Fibroblast of the aortic adventitia (primary cell): ENCODE measurements at regions not wholly inside any gene's neighbourhood (a gene's known extent, or its start where the extent isn't known, plus 50 kb on each side); places are given as distances from the start of the nearest gene placed in this dataset.

Source experiments
- DNase-seq: peaks from one replicate; pipeline ENCODE4 v3.0.0-alpha.2; 2010; ENCODE audit warnings: low read depth
- H3K4me3 ChIP-seq: 2 replicates; pipeline ENCODE4 v1.5.1; 2011; ENCODE audit warnings: low read depth, mild to moderate bottlenecking, control low read depth, low read length, moderate library complexity
- CTCF ChIP-seq: IDR thresholded peaks from 2 replicates; pipeline ENCODE4 v1.5.1; 2011; ENCODE audit warnings: mild to moderate bottlenecking, low read length, control low read depth, inconsistent platforms; ENCODE audit not compliant: insufficient read depth

GRCh38 chr4:33532821-33533220, 2711.5 kb downstream of the ARAP2 start:
- no peak for DNase-seq
- no peak for TF ChIP-seq CTCF
- no peak overlapping the region for H3K4me3 ChIP-seq

GRCh38 chr4:33536898-33537297, 2707.4 kb downstream of the ARAP2 start:
- TF ChIP-seq CTCF, result no peak
- DNase-seq, result no peak

GRCh38 chr4:33537527-33537926, 2706.8 kb downstream of the ARAP2 start:
- TF ChIP-seq CTCF, result no peak
- H3K4me3 ChIP-seq, result no peak overlapping the region

More at GRCh38 chr4:33536898-33537297, 2707.4 kb downstream of the ARAP2 start:
- no peak overlapping the region for H3K4me3 ChIP-seq

GRCh38 chr4:33543941-33544450, 2700.3 kb downstream of the ARAP2 start:
- DNase-seq, result no peak
- no peak overlapping the region for H3K4me3 ChIP-seq
- no peak for TF ChIP-seq CTCF

More at GRCh38 chr4:33537527-33537926, 2706.8 kb downstream of the ARAP2 start:
- no peak for DNase-seq

- DNase-seq, result no peak
Measured at GRCh38 chr4:33551244-33551643, 2693.1 kb downstream of the ARAP2 start.

GRCh38 chr4:33561259-33561658, 2683.1 kb downstream of the ARAP2 start:
- no peak for TF ChIP-seq CTCF
- no peak overlapping the region for H3K4me3 ChIP-seq
- no peak for DNase-seq

More at GRCh38 chr4:33551244-33551643, 2693.1 kb downstream of the ARAP2 start:
- H3K4me3 ChIP-seq, result no peak overlapping the region
- no peak for TF ChIP-seq CTCF

GRCh38 chr4:33566649-33567048, 2677.7 kb downstream of the ARAP2 start:
- H3K4me3 ChIP-seq, result no peak overlapping the region
- DNase-seq, result no peak
- TF ChIP-seq CTCF, result no peak
